NT2/D1 (cell line): ENCODE measurements at regions not wholly inside any gene's neighbourhood (a gene's known extent, or its start where the extent isn't known, plus 50 kb on each side); places are given as distances from the start of the nearest gene placed in this dataset.

Source experiments
- DNase-seq: peaks from one replicate; pipeline ENCODE4 v3.0.0-alpha.2; 2011; ENCODE audit warnings: low read depth, low spot score
- H3K27me3 ChIP-seq: 2 replicates; pipeline ENCODE4 v1.6.0; 2011; ENCODE audit warnings: mild to moderate bottlenecking; ENCODE audit not compliant: insufficient read length, insufficient read depth
- H3K36me3 ChIP-seq: 2 replicates; pipeline ENCODE4 v1.6.1; 2011; ENCODE audit warnings: mild to moderate bottlenecking, low read length, mixed read lengths; ENCODE audit not compliant: insufficient read depth, insufficient read length
- H3K4me1 ChIP-seq: 2 replicates; pipeline ENCODE4 v1.5.1; 2011; ENCODE audit not compliant: insufficient read depth, insufficient read length
- H3K4me3 ChIP-seq: 2 replicates; pipeline ENCODE4 v1.5.1; 2011; ENCODE audit warnings: low read depth; ENCODE audit not compliant: insufficient read length
- H3K9ac ChIP-seq: 2 replicates; pipeline ENCODE4 v1.6.0; 2011; ENCODE audit warnings: low read depth; ENCODE audit not compliant: insufficient read length
- H3K9me3 ChIP-seq: 2 replicates; pipeline ENCODE4 v1.5.1; 2011; ENCODE audit warnings: mild to moderate bottlenecking, low read length; ENCODE audit not compliant: insufficient read depth
- SUZ12 ChIP-seq: IDR thresholded peaks from 2 replicates; pipeline ENCODE4 v1.6.1; 2011; ENCODE audit not compliant: insufficient read length, insufficient read depth; ENCODE audit errors: extremely low read depth
- YY1 ChIP-seq: IDR thresholded peaks from 2 replicates; pipeline ENCODE4 v1.6.1; 2011; ENCODE audit not compliant: insufficient read length, insufficient read depth
- ZNF274 ChIP-seq: IDR thresholded peaks from 2 replicates; pipeline ENCODE4 v1.6.1; 2011; ENCODE audit warnings: mild to moderate bottlenecking, low read depth, low read length

GRCh38 chr2:48107326-48107925 is 201.1 kb upstream of the FBXO11 start:
- no peak overlapping the region for H3K9ac ChIP-seq
- TF ChIP-seq YY1 (no peak), SUZ12 (no peak)
- H3K9me3 ChIP-seq: no peaks in the 10 kb centered on the region
- no peaks in the 10 kb centered on the region for H3K36me3 ChIP-seq
- no peaks in the 10 kb centered on the region for H3K4me1 ChIP-seq
- no peaks in the 10 kb centered on the region for H3K27me3 ChIP-seq
- no peak for DNase-seq
- H3K4me3 ChIP-seq: no peak overlapping the region

DNA sequence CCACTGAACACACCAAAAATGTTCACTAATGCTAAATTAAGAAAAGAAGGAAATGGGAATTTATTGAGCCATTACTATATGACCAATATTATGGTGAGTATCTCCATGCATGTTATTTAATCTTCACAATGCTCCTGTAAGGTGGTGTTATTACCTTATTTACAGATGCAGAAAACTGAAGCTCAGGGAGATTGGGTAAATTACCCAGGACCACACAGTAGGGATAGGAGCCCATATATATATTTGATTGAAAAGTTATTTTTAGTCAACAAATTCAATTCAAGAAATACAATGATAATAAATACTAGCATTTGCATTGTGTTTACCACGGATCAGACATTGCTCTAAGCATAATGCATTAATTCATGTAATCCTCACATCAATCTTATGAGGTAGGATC is 202.2 kb upstream of the FBXO11 start:
- no peaks in the 10 kb centered on the region for H3K36me3 ChIP-seq
- H3K9ac ChIP-seq: no peak overlapping the region
- H3K9me3 ChIP-seq: no peaks in the 10 kb centered on the region
- no peak for DNase-seq
- H3K4me3 ChIP-seq: no peak overlapping the region
- H3K4me1 ChIP-seq: no peaks in the 10 kb centered on the region
- no peaks in the 10 kb centered on the region for H3K27me3 ChIP-seq
- no peak for TF ChIP-seq YY1
- no peak for TF ChIP-seq SUZ12
- no peak for TF ChIP-seq ZNF274

GRCh38 chr2:48109491-48110204 is 203.3 kb upstream of the FBXO11 start:
- Histone ChIP-seq H3K36me3 (no peaks in the 10 kb centered on the region), H3K9me3 (no peaks in the 10 kb centered on the region), H3K27me3 (no peaks in the 10 kb centered on the region), H3K4me3 (no peak overlapping the region), H3K4me1 (no peaks in the 10 kb centered on the region), H3K9ac (no peak overlapping the region)
- TF ChIP-seq ZNF274 (no peak), SUZ12 (no peak), YY1 (no peak)
- no peak for DNase-seq

DNA sequence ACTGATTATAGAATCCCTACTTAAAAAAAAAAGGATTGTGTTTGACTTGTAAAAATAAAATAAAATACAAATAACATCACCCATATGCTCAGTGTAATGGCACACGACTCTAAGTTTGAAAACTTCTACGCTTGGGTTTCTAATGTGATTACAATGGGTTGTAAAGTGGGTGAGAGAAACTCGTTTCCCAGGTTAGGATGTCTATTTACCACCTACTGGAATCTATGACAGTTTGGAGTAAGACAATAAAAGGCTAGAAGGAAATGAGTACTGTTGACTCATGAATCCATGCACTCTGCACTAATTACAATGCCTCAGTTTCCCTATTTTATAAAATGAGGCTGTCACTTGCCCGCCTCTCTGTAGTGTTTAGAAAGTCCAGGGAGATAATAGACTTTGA is 204.0 kb upstream of the FOXN2 start:
- TF ChIP-seq ZNF274 (no peak), YY1 (no peak), SUZ12 (no peak)
- Histone ChIP-seq H3K9me3 (no peaks in the 10 kb centered on the region), H3K4me3 (no peak overlapping the region), H3K4me1 (no peaks in the 10 kb centered on the region), H3K27me3 (no peaks in the 10 kb centered on the region), H3K9ac (no peak overlapping the region), H3K36me3 (no peaks in the 10 kb centered on the region)
- DNase-seq: no peak

- no peak overlapping the region for H3K9ac ChIP-seq
Observed at GRCh38 chr2:48112911-48113680, 201.4 kb upstream of the FOXN2 start.

GRCh38 chr2:48113767-48114166 is 200.7 kb upstream of the FOXN2 start:
- H3K9me3 ChIP-seq: no peaks in the 10 kb centered on the region
- TF ChIP-seq ZNF274: no peak
- no peak for TF ChIP-seq SUZ12
- TF ChIP-seq YY1: no peak
- no peak for DNase-seq
- no peaks in the 10 kb centered on the region for H3K4me1 ChIP-seq
- H3K27me3 ChIP-seq: no peaks in the 10 kb centered on the region
- H3K4me3 ChIP-seq: no peak overlapping the region
- no peaks in the 10 kb centered on the region for H3K36me3 ChIP-seq
- no peak overlapping the region for H3K9ac ChIP-seq

More at GRCh38 chr2:48112911-48113680, 201.4 kb upstream of the FOXN2 start:
- H3K4me3 ChIP-seq: no peak overlapping the region
- DNase-seq: no peak
- TF ChIP-seq SUZ12 (no peak), ZNF274 (no peak), YY1 (no peak)
- H3K27me3 ChIP-seq: no peaks in the 10 kb centered on the region
- no peaks in the 10 kb centered on the region for H3K9me3 ChIP-seq
- no peaks in the 10 kb centered on the region for H3K4me1 ChIP-seq
- no peaks in the 10 kb centered on the region for H3K36me3 ChIP-seq

GRCh38 chr2:48114256-48114655 is 200.2 kb upstream of the FOXN2 start:
- H3K9ac ChIP-seq: no peak overlapping the region
- H3K4me3 ChIP-seq: no peak overlapping the region
- no peaks in the 10 kb centered on the region for H3K36me3 ChIP-seq
- no peaks in the 10 kb centered on the region for H3K27me3 ChIP-seq
- H3K9me3 ChIP-seq: no peaks in the 10 kb centered on the region
- no peaks in the 10 kb centered on the region for H3K4me1 ChIP-seq
- no peak for TF ChIP-seq SUZ12
- no peak for TF ChIP-seq YY1
- TF ChIP-seq ZNF274: no peak
- no peak for DNase-seq
